Adrenal gland (tissue), 5 donors: ENCODE measurements at regions not wholly inside any gene's neighbourhood (a gene's known extent, or its start where the extent isn't known, plus 50 kb on each side); places are given as distances from the start of the nearest gene placed in this dataset.

Experiments
- POLR2A ChIP-seq, 2 donors: fragments of 450-650 bp; IDR thresholded peaks; one replicate each; pipeline ENCODE4 v1.6.1; 2017; ENCODE audit warnings: antibody characterized with exemption in 2 of 2, mild to moderate bottlenecking in 2 of 2, moderate library complexity in 1 of 2
- TF ChIP-seq, protein P1 (sequence below), 6 experiments: fragments of 450-650 bp in 4 of 6; fragments of 200-600 bp in 2 of 6; sonication (generic) in 1 of 6; IDR thresholded peaks; 1 replicate in 5 of 6; 2 replicates in 1 of 6; pipeline versions ENCODE4 v1.5.1 to v1.8.0; 2016 to 2021; ENCODE audit warnings: antibody characterized with exemption in 6 of 6, mild to moderate bottlenecking in 2 of 6, moderate library complexity in 1 of 6
- donor health status: DM: no; HTN: no; CAD: no.

DNA sequence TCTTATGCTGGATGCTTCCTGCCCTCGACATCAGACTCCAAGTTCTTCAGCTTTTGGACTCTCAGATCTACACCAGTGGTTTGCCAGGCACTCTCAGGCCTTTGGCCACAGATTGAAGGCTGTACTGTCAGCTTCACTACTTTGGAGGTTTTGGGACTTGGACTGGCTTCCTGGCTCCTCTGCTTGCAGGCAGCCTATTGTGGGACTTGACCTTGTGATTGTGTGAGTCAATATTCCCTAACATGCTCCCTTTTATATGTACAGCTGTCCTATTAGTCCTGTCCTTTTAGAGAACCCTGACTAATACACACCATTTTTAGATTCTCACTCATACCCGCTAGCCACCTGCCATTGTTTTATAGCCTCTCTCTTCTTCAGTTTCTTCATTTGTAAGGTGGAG is 382.1 kb upstream of the TSHZ2 start:
- TF ChIP-seq, protein P1, sequence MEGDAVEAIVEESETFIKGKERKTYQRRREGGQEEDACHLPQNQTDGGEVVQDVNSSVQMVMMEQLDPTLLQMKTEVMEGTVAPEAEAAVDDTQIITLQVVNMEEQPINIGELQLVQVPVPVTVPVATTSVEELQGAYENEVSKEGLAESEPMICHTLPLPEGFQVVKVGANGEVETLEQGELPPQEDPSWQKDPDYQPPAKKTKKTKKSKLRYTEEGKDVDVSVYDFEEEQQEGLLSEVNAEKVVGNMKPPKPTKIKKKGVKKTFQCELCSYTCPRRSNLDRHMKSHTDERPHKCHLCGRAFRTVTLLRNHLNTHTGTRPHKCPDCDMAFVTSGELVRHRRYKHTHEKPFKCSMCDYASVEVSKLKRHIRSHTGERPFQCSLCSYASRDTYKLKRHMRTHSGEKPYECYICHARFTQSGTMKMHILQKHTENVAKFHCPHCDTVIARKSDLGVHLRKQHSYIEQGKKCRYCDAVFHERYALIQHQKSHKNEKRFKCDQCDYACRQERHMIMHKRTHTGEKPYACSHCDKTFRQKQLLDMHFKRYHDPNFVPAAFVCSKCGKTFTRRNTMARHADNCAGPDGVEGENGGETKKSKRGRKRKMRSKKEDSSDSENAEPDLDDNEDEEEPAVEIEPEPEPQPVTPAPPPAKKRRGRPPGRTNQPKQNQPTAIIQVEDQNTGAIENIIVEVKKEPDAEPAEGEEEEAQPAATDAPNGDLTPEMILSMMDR (IDR thresholded peaks at IDR 0.05): no peak
- no peak for TF ChIP-seq POLR2A (IDR thresholded peaks at IDR 0.05)
